ENCODE measurements at regions not wholly inside any gene's neighbourhood (a gene's known extent, or its start where the extent isn't known, plus 50 kb on each side); places are given as distances from the start of the nearest gene placed in this dataset.
"Not testable (repeated sequence)": the region's sequence is repeated elsewhere in the genome, so short reads cannot be mapped to it uniquely, and the experiment has no call there.

DNA sequence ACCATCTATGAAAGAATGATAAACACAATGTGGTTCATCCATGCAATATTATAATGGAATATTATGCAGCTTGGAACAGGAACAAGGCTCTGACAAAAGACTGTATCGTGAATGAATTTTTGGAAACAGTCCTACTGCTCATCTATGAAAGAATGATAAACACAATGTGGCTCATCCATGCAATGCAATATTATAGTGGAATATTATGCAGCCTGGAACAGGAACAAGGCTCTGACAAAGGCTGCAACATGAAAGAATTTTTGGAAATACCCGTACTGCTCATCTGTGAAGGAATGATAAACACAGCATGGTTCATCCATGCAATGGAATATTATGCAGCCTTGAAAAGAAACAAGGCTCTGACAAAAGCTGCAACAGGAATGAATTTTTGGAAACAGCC is 158.8 kb downstream of the CRLF2 start:
- DNase-seq = not testable (repeated sequence)

DNA sequence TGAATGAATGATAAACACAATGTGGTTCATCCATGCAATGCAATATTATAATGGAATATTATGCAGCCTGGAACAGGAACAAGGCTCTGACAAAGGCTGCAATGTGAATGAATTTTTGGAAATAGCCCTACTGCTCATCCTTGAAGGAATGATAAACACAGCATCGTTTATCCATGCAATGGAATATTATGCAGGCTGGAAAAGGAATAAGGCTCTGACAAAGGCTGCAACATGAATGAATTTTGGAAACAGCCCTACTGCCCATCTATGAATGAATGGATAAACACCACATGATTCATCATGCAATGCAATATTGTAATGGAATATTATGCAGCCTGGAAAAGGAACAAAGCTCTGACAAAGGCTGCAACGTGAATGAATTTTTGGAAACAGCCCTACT is 159.4 kb downstream of the CRLF2 start:
- no peak for DNase-seq

DNA sequence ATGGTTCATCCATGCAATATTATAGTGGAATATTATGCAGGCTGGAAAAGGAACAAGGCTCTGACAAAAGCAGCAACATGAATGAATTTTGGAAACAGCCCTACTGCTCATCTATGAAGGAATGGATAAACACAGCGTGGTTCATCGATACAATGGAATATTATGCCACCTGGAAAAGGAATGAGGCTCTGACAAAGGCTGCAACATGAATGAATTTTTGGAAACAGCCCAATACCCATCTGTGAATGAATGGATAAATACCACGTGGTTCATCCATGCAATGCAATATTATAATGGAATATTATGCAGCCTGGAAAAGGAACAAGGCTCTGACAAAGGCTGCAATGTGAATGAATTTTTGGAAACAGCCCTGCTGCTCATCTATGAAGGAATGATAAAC is 160.4 kb downstream of the CRLF2 start:
- no peak for DNase-seq

DNA sequence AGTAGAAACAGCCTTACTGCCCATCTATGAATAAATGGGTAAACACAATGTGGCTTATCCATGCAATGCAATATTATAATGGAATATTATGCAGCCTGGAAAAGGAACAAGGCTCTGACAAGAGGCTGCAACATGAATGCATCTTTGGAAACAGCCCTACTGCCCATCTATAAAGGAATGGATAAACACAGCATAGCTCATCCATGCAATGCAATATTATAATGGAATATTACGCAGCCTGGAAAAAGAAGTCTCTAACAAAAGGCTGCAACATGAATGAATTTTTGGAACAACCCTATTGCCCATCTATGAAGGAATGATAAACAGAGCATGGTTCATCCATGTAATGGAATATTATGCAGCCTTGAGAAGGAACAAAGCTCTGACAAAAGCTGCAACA is 161.0 kb downstream of the CRLF2 start:
- DNase-seq = no peak

DNA sequence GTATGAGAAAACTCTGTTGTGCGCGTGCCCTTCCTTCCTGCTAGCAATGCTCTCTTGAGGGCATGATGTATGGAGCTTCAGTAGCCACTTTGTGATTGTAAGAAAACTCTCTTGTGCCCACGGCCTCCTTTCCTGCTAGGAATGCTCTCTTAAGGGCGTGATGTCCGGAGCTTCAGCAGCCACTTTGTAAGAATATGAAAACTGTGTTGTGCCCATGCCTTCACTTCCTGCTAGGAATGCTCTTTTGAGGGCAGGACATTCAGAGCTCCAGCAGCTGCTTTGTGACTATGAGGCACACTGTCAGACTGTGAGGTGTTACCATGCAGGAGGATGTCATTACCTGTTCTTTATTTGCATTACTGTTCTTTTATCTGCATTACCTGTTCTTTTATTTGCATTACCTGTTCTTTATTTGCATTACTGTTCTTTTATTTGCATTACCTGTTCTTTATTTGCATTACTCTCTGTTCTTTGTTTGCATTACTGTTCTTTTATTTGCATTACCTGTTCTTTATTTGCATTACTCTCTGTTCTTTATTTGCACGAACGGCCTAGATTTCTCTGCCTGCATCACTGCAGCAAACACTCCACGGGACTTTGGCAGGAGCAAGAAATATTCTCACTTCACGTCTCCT is 166.7 kb downstream of the CRLF2 start:
- DNase-seq = no peak

DNA sequence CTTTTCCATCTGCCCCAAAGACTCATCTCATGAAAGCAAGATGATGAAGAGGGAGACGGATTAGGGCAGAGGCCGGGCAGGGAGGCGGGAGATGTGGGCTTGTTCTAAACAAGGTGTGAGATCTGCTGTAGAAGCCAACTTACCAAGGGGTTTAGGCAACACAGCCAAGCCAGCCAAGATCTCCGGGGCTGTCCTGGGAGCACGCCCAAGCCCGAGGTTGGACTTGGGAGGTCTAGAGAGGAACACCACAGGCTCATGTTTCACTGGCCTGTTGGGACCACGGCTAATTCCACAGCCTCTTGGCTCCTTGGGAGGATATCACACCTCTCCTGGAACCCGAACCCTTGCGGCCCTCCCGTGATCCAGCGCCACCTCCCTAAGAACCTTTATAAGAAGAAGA is 171.4 kb downstream of the CRLF2 start:
- DNase-seq = no peak

DNA sequence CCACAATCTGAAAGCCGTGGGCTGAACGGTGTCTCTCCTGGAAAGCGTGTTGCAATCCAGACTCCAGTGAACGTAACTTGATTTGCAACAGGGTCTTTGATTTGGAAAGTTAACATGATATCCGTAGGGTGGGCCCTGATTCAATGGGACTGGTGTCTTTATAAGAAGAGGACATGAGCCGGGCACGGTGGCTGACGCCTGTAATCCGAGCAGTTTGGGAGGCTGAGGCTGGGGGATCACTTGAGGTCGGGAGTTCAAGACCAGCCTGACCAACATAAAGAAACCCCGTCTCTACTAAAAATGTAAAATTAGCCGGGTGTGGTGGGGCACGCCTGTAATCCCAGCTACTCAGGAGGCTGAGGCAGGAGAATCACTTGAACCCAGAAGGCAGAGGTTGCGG is 176.5 kb downstream of the CRLF2 start:
- DNase-seq = not testable (repeated sequence)

DNA sequence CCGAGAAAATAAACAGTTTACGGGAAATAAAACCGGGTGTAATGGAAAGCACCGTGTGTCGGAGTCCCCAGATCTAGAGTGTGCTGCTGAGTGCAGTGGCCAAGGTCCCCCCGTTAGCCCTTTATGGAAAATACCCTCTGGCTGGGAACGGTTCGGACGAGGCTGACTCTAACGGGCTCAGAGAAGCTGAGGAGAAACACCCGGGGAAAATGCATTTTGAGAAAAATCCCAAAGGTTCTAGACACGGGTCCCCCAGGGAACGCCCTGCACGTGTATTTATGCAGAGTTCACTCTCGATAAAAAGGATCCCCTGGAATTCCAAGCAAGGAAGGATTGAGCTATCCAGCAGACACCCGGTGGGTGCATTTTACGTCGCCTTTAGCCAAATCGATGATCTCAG is 177.2 kb downstream of the CRLF2 start:
- no peak for DNase-seq

DNA sequence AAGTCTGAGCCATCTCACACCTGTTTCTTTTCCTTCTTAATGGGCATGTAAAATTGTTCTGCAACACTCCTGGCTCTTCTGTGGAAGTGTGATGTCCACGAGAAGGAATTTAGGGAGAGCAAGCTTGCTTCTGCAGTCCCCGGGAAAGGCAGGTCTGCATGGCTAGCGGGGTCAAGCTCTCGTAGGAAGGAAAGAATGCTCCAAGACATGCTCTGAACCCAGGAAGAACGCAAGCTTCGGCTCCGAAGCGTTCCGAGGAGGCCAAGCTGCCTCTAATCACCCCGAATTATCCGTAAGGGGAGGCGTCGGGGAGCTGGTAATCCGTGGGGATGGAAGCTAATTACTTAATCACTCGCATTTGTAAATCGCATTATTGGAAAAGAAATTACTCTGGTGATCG is 177.7 kb downstream of the CRLF2 start:
- no peak for DNase-seq

DNA sequence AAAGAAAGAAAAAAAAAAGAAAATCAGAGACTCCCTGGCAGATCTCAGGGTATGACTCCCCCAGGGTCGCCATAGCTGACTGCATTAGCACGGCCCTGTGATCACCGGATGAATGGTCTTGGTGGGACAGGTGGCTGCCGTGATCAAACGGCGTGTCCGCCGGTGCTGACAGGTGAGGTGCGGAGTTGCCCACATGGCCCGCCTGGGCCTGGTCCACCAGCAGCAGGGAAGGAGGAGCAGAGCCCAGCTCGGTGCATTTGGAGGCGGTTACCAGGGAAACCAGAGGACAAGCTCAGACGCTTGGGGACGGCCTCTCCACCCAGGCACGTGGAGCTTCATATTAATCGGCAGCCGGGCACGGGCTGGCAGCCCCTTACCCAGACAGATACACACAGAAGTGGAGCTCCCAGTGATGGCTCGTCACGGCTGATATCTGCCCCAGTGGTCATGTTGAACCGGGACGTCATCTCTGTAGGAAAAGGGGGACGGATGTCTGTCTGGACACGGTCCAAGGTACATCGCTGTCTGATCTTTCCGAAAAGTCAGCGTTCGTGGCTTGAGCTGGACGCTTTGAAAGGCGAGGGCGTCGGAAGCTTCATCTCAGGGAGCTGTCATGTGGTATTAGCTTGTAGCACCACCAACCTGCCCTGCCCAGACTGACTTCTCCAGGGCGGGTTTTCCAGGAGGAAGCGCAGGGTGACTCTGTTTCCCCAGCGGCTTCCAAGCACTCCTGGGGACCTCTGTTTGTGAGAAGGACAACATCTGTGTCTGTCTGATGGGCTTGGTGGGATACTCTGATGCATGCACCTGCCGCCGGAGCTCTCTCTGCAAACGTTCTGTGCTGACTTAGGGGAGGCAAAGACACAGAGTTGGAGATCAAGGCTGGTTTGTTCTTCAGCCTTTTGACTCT is 180.7 kb downstream of the CRLF2 start:
- DNase-seq = no peak

DNA sequence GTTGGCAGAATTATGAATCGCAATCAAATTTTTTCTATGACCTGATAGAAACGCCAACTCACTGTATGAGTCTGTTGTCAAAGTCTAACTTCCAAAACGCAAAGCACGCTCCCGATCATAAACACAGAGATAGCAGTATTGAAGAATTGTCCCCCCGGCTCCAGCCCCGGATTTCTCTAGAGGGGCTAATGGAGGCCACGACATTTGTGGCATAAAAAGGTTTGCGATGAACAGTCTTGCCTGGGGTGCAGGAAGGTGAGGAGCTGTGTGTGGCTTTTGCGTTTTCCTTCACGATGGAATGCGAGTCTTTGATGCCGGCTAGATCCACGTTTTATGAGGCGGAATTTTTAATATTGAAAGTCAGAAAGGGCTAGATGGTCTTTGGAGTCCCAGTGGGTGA is 183.0 kb downstream of the CRLF2 start:
- no peak for DNase-seq

DNA sequence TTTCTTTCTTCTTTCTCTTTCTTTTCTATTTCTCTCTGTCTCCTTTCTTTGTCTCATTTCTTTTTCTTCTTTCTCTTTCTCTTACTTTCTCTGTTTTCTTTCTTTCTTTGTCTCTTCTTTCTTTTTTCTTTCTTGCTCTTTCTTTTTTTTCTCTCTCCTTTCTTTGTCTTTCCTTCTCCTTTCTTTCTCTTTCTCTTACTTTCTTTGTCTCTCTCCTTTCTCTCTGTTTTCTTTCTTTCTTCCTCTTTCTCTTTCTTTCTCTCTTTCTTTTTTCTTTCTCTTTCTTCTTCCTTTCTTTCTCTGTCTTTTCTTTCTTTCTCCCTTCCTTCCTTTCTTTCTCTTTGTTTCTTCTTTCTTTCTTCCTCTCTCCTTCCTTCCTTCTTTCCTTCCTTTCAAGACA is 184.8 kb downstream of the CRLF2 start:
- no peak for DNase-seq

DNA sequence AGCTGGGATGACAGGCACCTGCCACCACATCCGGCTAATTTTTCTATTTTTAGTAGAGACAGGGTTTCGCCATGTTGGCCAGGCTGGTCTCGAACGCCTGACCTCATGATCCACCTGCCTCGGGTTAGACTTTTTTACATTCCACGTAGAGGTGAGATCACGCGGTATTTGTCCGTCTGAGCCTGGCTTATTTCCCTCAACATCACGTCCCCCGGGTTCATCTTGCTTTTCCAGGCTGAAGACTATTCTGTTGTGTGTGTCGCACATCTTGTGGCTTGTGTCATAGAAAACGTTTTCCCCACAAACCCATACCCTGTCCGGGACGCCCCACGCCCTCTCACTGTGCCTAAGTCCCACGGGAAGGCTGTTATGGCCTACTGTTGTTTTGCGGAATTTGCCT is 185.3 kb downstream of the CRLF2 start:
- DNase-seq = no peak

DNA sequence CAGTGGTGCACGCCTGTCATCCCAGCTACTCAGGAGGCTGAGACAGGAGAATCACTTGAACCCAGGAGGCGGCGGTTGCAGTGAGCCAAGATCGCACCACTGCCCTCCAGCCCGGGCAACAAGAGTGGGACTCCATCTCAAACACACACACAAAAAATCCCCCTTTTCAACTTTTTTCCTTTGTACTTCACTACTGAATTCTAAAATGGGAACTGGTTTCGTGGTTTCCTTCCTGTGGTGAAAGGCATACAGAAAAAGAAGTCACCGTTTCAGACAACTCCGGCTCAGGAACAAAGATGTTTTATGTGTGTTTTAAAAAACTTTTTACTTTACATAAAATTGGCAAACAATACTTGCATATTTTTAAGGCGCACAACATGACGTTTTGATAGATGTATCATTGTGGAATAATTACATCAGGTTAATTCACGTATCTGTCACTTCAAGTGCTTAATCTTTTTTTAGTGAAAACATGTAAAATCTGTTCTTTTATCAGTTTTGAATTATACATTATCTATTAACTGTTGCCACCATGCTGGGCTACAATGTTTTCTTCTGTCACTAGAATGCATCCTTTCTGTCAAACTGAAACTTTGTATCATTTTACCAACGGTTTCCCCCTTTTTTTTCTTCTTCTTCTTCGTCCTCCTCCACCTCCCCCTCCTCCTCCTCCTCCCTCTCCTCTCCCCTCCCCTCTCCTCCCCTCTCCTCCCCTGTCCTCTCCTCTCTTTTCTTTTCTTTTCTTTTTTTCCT is 186.0 kb downstream of the CRLF2 start:
- DNase-seq = peak; percentile 23

DNA sequence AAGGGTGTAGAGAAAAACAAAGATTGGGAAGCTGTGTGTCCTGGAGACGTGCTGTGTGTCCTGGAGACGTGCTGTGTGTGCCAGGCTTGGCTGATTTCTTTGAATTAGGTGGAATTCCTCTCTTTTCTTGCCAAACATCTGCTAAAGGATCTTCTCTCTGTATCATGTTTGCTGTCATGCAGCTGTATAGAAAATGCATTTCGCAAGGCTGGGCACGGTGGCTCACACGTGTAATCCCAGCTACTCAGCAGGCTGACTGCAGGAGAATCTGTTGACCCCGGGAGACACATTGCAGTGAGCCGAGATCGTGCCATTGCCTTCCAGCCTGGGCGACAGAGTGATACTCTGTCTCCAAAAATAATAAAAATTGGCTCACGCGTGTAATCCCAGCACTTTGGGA is 187.0 kb downstream of the CRLF2 start:
- no peak for DNase-seq

DNA sequence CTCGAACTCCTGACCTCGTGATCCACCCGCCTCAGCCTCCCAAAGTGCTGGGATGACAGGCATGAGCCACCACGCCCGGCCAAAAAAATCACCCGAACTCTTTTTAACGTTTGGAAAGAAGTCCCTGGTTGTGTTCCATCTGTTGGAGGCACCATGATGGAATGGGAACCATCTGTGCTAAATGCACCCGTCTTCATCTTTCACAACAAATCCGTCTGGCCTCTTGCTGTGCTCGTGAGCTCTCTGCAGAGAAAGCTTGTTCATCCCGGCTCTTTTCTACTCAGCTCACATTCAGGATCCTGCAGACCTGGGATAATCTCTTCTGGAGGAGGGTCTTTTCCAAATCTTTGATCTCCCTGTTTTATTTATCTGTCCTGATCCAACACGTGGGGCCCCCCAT is 188.8 kb downstream of the CRLF2 start:
- DNase-seq = no peak

DNA sequence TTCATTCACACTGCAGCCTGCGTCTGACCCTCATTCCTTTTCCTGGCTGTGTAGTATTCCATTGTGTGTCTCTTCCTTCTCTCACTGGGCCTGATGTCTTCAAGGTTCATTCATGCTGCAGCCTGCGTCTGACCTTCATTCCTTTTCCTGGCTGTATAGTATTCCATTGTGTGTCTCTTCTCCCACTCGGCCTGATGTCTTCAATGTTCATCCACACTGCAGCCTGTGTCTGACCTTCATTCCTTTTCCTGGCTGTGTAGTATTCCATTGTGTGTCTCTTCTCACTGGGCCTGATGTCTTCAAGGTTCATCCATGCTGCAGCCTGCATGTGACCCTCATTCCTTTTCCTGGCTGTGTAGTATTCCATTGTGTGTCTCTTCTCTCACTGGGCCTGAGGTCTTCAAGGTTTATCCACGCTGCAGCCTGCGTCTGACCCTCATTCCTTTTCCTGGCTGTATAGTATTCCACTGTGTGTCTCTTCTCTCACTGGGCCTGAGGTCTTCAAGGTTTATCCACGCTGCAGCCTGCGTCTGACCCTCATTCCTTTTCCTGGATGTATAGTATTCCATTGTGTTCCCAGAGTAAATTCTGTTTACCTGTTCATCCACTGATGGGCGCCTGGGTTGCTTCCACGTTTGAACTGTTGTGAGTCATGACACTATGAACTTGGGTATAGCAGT is 191.0 kb downstream of the CRLF2 start:
- not testable (repeated sequence) for DNase-seq

DNA sequence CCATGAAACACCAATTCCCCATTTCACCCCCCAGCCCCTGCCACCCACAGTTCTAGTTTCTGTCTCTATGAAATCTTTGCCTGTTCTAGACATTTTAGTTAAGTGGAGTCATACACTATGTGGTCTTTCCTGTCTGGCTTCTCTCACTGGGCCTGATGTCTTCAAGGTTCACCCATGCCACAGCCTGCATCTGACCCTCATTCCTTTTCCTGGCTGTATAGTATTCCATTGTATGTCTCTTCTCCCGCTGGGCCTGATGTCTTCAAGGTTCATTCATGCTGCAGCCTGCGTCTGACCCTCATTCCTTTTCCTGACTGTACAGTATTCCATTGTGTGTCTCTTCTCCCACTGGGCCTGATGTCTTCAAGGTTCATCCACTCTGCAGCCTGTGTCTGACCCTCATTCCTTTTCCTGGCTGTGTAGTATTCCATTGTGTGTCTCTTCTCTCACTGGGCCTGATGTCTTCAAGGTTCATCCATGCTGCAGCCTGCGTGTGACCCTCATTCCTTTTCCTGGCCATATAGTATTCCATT is 191.7 kb downstream of the CRLF2 start:
- DNase-seq = no peak

DNA sequence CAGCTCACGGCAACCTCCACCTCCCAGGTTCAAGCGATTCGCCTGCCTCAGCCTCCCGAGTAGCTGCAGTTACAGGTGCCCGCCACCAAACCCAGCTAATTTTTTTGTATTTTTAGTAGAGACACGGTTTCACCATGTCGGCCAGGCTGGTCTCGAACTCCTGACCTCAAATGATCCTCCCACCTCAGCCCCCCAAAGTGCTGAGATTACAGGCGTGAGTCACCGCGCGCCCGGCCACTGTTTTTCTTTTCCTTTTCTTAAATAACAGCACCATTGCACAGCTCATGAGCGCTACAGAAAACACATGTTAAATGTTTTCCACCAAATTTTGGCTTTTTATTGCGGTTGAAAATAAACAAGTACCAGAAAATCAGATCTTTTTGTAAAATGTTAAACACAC is 195.5 kb downstream of the CRLF2 start:
- not testable (repeated sequence) for DNase-seq

DNA sequence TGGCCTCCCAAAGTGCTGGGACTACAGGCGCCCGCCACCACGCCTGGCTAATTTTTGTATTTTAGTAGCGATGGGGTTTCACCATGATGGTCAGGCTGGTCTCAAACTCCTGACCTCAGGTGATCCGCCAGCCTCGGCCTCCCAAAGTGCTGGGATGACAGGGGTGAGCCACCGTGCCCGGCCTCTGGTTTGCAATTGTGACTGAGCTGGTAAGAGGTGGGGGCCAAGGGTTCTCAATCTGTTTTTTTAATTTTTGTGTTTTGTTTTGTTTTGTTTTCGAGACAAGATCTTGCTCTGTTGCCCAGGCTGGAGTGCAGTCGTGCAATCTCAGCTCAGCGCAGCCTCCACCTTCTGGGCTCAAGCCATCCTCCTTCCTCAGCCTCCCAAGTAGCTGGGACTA is 196.2 kb downstream of the CRLF2 start:
- DNase-seq = not testable (repeated sequence)

DNA sequence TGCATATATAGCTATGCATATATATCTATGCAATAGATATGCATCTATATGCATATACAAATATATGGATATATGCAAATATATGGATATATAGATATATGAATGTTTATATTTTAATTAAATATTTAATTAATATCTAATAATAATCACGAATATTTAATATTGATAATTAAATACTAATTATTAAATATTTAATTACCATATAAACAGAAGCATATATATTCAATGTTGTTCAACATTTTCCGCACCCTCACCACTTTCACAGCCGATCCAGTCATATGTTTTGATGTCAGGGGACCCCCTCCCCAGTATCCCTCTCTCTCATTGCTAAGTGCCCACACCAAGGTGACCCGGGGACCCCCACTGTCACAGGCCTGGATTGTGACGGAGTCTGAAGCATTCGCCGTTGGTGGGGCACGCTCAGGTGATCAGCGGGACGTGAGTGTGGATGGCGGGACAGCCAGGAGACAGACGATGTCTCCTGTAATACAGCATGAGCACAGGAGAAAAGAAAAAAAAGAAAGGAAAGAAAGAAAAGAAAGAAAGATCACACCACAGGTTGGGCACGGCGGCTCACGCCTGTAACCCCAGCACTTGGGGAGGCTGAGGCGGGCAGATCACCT is 199.7 kb downstream of the CRLF2 start:
- no peak for DNase-seq

DNA sequence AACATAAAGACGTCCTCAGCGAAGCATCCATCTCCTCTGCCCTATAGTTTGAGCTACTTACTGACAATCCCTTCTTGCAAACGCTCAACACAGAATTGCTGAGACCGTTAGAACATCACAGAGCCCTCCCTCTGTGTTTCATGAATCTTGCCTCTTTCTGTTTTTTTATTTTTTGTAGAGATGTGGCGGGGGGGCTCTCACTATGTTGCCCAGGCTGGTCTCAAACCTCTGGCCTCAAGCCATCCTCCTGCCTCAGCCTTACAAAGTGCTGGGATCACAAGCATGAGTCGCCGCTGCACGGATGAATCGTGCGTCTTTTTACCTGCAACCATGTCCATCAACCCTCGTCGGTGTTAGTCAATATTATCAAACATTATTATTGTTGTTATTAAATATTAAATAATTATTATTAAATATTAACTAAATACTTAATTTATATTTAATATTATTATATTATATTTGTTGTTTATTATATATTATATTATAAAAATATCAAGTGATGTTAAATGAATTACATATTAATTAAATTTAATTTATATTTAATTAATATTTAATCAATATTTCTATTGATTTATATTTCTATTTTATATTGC is 200.7 kb downstream of the CRLF2 start:
- DNase-seq = no peak

Measured in CD4-positive, alpha-beta T cell treated with Interleukin-21 for 1 hour (primary cell).